Esophagus squamous epithelium (tissue), 5 donors: ENCODE measurements at regions not wholly inside any gene's neighbourhood (a gene's known extent, or its start where the extent isn't known, plus 50 kb on each side); places are given as distances from the start of the nearest gene placed in this dataset.

ENCODE experiments used
- DNase-seq: peaks from one replicate; lab custom pipeline; 2025; lab: John Stamatoyannopoulos, UW
- H3K27ac ChIP-seq, 4 donors: fragments of 200-600 bp; sonication (generic); one replicate each; pipeline ENCODE4 v1.5.1; 2016 to 2019; ENCODE audit warnings: mild to moderate bottlenecking in 1 of 4
- H3K27me3 ChIP-seq, 4 donors: fragments of 200-600 bp; sonication (generic); 1 replicate in 3 of 4; 2 replicates in 1 of 4; pipeline versions ENCODE4 v1.5.1 to v1.6.0; 2017 to 2021; ENCODE audit warnings: antibody characterized with exemption in 1 of 4
- H3K36me3 ChIP-seq, 3 donors: fragments of 200-600 bp; sonication (generic); one replicate each; pipeline ENCODE4 v1.5.1; 2016 to 2019
- H3K4me1 ChIP-seq, 3 donors: fragments of 200-600 bp; sonication (generic); one replicate each; pipeline ENCODE4 v1.5.1; 2017 to 2019
- H3K4me3 ChIP-seq, 4 donors: fragments of 200-600 bp; sonication (generic); 1 replicate in 3 of 4; 2 replicates in 1 of 4; pipeline ENCODE4 v1.5.1; 2016 to 2019; ENCODE audit warnings: mild to moderate bottlenecking in 2 of 4, moderate library complexity in 1 of 4
- H3K9me3 ChIP-seq, 3 donors: fragments of 200-600 bp; sonication (generic); one replicate each; pipeline ENCODE4 v1.5.1; 2016 to 2019
- POLR2A ChIP-seq, 4 donors: fragments of 450-650 bp; IDR thresholded peaks; one replicate each; pipeline ENCODE4 v1.6.1; 2017; ENCODE audit warnings: antibody characterized with exemption in 4 of 4, mild to moderate bottlenecking in 4 of 4, moderate library complexity in 3 of 4
- WGBS, 2 donors: methylation state at CpG; one replicate each; pipeline ENCODE4 v1.1.5; 2018; 5-methylcytosine and 5-hydroxymethylcytosine counted together
- intact Hi-C: fragments of 100-400 bp; cut with DNase I; formaldehyde crosslinking; loops from one replicate; pipeline ENCODE4 v1.15.0; 2022
- TF ChIP-seq, protein P1 (sequence below), 6 experiments: fragments of 450-650 bp in 4 of 6; fragments of 200-600 bp in 2 of 6; sonication (generic) in 2 of 6; IDR thresholded peaks; one replicate each; pipeline ENCODE4 v1.5.1; 2016 to 2019; ENCODE audit warnings: antibody characterized with exemption in 6 of 6, mild to moderate bottlenecking in 4 of 6, moderate library complexity in 4 of 6
- donor health status: DM: yes; HTN: yes; CAD: no.

DNA sequence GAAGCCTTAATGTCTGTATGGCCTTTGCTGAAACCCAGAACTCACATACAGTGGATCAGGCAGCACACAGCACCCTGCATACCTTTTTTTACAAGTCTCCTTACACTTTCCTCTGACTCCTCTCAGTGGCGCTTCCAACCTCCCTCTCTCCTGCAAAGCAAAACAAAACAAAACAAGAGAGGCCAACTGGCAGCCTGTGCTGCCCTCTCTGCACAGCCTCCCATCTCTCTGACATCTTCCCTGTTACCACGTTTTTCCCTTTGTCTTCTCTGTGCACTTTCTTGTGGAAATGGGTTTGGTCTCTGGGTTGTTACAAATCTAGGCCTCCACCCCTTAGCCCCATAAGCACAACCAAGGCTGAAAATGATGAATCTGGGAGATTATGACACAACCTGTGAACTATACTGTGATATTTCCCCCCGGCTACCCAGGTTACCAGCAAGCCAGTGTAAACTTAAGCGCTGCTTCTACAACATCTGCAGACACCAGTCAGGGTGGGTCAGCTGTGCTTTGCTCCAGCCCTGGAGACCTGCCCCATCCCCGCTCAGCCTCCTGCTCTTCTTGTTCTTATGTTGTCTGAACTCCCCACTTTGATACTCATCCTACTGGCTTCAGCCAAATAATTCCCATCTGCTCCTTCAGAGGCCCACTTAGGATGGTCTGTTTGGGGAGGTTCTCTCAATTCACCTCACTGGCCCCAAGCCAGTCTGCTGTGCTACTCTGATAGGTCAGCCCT lies 54.9 kb upstream of the FMOD start:
- Histone ChIP-seq H3K9me3 (no peaks in the 10 kb centered on the region), H3K36me3 (no peaks in the 10 kb centered on the region), H3K4me1 (peaks cover 6 to 71% (median 53%) of the 10 kb centered on the region in 3 donors), H3K27me3 (peaks cover 0 to 4% (median 0%) of the 10 kb centered on the region in 4 donors), H3K27ac (peak overlapping the region; percentile 52 to 82 (median 74)), H3K4me3 (no peak overlapping the region)
- 72 to 80% methylated on average over 5 of the region's 5 CpGs for WGBS, 2 donors
- intact Hi-C loops = no loop called here
- DNase-seq = no peak
- TF ChIP-seq POLR2A (IDR thresholded peaks at IDR 0.05) = no peak
- TF ChIP-seq, protein P1, sequence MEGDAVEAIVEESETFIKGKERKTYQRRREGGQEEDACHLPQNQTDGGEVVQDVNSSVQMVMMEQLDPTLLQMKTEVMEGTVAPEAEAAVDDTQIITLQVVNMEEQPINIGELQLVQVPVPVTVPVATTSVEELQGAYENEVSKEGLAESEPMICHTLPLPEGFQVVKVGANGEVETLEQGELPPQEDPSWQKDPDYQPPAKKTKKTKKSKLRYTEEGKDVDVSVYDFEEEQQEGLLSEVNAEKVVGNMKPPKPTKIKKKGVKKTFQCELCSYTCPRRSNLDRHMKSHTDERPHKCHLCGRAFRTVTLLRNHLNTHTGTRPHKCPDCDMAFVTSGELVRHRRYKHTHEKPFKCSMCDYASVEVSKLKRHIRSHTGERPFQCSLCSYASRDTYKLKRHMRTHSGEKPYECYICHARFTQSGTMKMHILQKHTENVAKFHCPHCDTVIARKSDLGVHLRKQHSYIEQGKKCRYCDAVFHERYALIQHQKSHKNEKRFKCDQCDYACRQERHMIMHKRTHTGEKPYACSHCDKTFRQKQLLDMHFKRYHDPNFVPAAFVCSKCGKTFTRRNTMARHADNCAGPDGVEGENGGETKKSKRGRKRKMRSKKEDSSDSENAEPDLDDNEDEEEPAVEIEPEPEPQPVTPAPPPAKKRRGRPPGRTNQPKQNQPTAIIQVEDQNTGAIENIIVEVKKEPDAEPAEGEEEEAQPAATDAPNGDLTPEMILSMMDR (IDR thresholded peaks at IDR 0.05) = no peak

DNA sequence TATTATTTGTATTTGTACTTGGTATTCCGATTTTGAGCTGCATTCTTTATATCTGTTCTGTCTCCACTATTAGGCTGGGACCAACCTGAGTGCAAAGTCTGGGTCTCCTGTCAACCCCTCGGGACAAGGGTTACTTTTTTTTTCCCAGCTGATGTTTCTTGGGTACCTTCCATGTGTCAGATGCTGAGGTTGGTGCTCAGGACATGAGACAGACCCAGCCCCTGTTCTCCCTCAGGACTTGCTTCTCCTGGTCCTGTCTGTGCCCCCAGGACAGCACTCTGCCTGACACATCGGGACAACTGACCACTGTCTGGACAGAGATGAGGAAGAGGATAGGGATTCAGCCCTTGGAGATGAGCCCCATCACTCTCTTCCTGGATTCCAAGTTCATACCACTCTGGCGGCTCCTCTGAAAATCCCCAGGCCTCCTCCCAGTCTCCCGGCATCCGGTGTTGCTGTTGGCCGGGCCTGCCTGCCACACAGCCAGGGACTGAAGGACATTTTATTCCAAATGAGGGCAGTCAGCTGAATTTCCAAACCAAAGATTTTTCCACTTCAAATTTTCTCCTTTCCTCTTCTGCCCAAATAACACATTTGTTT lies 55.6 kb upstream of the FMOD start:
- no peak for TF ChIP-seq POLR2A (IDR thresholded peaks at IDR 0.05)
- TF ChIP-seq, protein P1 (IDR thresholded peaks at IDR 0.05) = no peak
- Histone ChIP-seq H3K4me1 (peaks cover 6 to 71% (median 47%) of the 10 kb centered on the region in 3 donors), H3K36me3 (no peaks in the 10 kb centered on the region), H3K27ac (peak overlapping the region; percentile 52 to 82 (median 74)), H3K4me3 (no peak overlapping the region), H3K9me3 (no peaks in the 10 kb centered on the region), H3K27me3 (peaks cover 0 to 4% (median 0%) of the 10 kb centered on the region in 4 donors)
- no peak for DNase-seq
- 56 to 69% methylated on average over 6 to 7 of the region's 7 CpGs for WGBS, 2 donors
- intact Hi-C loops = no loop called here

- peaks cover 0 to 4% (median 0%) of the 10 kb centered on the region in 4 donors for H3K27me3 ChIP-seq
- peaks cover 6 to 66% (median 42%) of the 10 kb centered on the region in 3 donors for H3K4me1 ChIP-seq
- TF ChIP-seq POLR2A (IDR thresholded peaks at IDR 0.05) = no peak
- TF ChIP-seq, protein P1 (IDR thresholded peaks at IDR 0.05) = no peak
- intact Hi-C loops = no loop called here
- no peak overlapping the region for H3K4me3 ChIP-seq
- WGBS, 2 donors = 71 to 73% methylated on average over 1 of the region's 1 CpG
- no peak for DNase-seq
- peak overlapping the region; percentile 52 to 82 (median 74) for H3K27ac ChIP-seq
- no peaks in the 10 kb centered on the region for H3K36me3 ChIP-seq
- H3K9me3 ChIP-seq = no peaks in the 10 kb centered on the region
These were observed 56.4 kb upstream of the FMOD start for GRCh38 chr1:203407296-203407695.

- Histone ChIP-seq H3K27me3 (peaks cover 0 to 4% (median 0%) of the 10 kb centered on the region in 4 donors), H3K4me3 (no peak overlapping the region), H3K9me3 (no peaks in the 10 kb centered on the region), H3K4me1 (peaks cover 6 to 56% (median 33%) of the 10 kb centered on the region in 3 donors), H3K36me3 (no peaks in the 10 kb centered on the region), H3K27ac (peak overlapping the region in 3 of 4 donors; percentile 70 to 82 (median 79))
- WGBS, 2 donors = 32 to 56% methylated on average over 10 of the region's 13 CpGs
- no peak for DNase-seq
- intact Hi-C loops = no loop called here
- TF ChIP-seq POLR2A (IDR thresholded peaks at IDR 0.05) = no peak
- TF ChIP-seq, protein P1 (IDR thresholded peaks at IDR 0.05) = no peak
These were observed 57.9 kb upstream of the FMOD start for GRCh38 chr1:203408486-203409481.
